ENCODE measurements at regions not wholly inside any gene's neighbourhood (a gene's known extent, or its start where the extent isn't known, plus 50 kb on each side); places are given as distances from the start of the nearest gene placed in this dataset.

GRCh38 chr11:25225078-25225477, 728.2 kb downstream of the LUZP2 start:
- no peak for TF ChIP-seq CTCF (IDR thresholded peaks at IDR 0.05)
- TF ChIP-seq POLR2A (IDR thresholded peaks at IDR 0.05): no peak
